GM12891 (cell line): ENCODE measurements at regions not wholly inside any gene's neighbourhood (a gene's known extent, or its start where the extent isn't known, plus 50 kb on each side); places are given as distances from the start of the nearest gene placed in this dataset.

Source experiments
- POLR2A ChIP-seq: IDR thresholded peaks from 2 replicates; pipeline ENCODE4 v1.6.1; 2011; ENCODE audit warnings: low read depth, low read length, control low read depth
- TAF1 ChIP-seq: IDR thresholded peaks from 2 replicates; pipeline ENCODE4 v1.6.1; 2011; ENCODE audit warnings: low read depth, low read length, control low read depth

DNA sequence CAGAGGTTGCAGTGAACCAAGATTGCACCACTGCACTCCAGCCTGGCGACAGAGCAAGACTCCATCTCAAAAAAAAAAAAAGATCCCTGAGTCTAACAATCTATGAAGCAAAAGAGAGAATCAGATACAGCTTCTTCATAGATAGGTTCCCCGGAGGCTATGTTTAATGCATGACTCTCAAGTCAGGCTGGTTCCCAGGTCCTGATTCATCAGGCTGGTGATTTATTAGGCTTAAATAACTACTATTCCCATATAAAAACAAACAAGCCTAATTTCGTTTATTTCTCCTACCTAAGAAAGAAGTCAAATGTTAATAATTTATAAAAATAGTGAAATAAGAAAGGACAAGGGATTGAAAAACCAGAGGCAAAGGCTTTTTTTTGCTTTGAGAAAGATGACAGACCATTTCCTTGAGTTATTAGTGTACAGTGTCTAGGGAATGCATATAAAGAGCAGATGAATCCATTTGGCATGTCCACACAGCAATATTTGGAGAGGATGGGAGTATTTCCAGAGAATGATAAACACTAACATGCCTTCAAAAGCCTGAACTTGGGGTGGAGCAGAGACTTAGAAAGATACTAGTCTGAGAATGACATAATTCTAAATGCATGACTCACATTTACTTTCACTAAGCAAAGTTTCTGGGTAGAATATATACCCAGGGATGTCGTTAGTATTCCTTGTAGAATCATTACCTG, 115.3 kb downstream of the NREP start:
- TF ChIP-seq POLR2A = no peak
- no peak for TF ChIP-seq TAF1
